BJ (cell line): ENCODE measurements at regions not wholly inside any gene's neighbourhood (a gene's known extent, or its start where the extent isn't known, plus 50 kb on each side); places are given as distances from the start of the nearest gene placed in this dataset.

Experiments used
- CTCF ChIA-PET: fragments of 350-600 bp; formaldehyde crosslinking; extraction: SDS; loops from one replicate; lab custom pipeline; 2021; ENCODE audit warnings: antibody characterized with exemption, inconsistent platforms; lab: Yijun Ruan, JAX
- POLR2A ChIA-PET: fragments of 300-600 bp; sonication (Branson Sonifier 250); formaldehyde crosslinking; extraction: SDS; loops from one replicate; lab custom pipeline; 2021; ENCODE audit warnings: antibody characterized with exemption; lab: Charles Lee
- DNase-seq: peaks from one replicate; pipeline ENCODE4 v3.0.0-alpha.2; 2011; ENCODE audit warnings: low read depth
- H3K27me3 ChIP-seq: 2 replicates; pipeline ENCODE4 v1.6.0; 2011; ENCODE audit warnings: low read length; ENCODE audit not compliant: control insufficient read depth, insufficient read depth
- H3K36me3 ChIP-seq: 2 replicates; pipeline ENCODE4 v1.5.1; 2011; ENCODE audit warnings: low read length; ENCODE audit not compliant: control insufficient read depth, insufficient read depth
- H3K4me3 ChIP-seq: 2 replicates; pipeline ENCODE4 v1.5.1; 2011; ENCODE audit warnings: low read depth, mild to moderate bottlenecking, control low read depth, low read length
- CTCF ChIP-seq: IDR thresholded peaks from 2 replicates; pipeline ENCODE4 v1.5.1; 2011; ENCODE audit warnings: low read depth, mild to moderate bottlenecking, control low read depth, inconsistent platforms, low read length, moderate library complexity; ENCODE audit not compliant: insufficient read depth

GRCh38 chrX:124836786-124837185 lies 482.9 kb upstream of the TEX13C start:
- CTCF ChIA-PET, result no interaction called here

GRCh38 chrX:124842205-124842604 lies 477.5 kb upstream of the TEX13C start:
- H3K36me3 ChIP-seq, result no peaks in the 10 kb centered on the region
- CTCF ChIA-PET, result no interaction called here

More at GRCh38 chrX:124836786-124837185, 482.9 kb upstream of the TEX13C start:
- no peaks in the 10 kb centered on the region for H3K36me3 ChIP-seq
- no peaks in the 10 kb centered on the region for H3K27me3 ChIP-seq
- no peak for TF ChIP-seq CTCF
- no peak for DNase-seq
- H3K4me3 ChIP-seq, result no peak overlapping the region
- POLR2A ChIA-PET, result no interaction called here

GRCh38 chrX:124860736-124861135 lies 458.9 kb upstream of the TEX13C start:
- Histone ChIP-seq H3K4me3 (no peak overlapping the region), H3K36me3 (no peaks in the 10 kb centered on the region), H3K27me3 (no peaks in the 10 kb centered on the region)
- no peak for TF ChIP-seq CTCF
- ChIA-PET POLR2A (no interaction called here), CTCF (no interaction called here)
- DNase-seq, result no peak

More at GRCh38 chrX:124842205-124842604, 477.5 kb upstream of the TEX13C start:
- no peak for DNase-seq
- H3K27me3 ChIP-seq, result no peaks in the 10 kb centered on the region
- no peak overlapping the region for H3K4me3 ChIP-seq
- TF ChIP-seq CTCF, result no peak
- POLR2A ChIA-PET, result no interaction called here

- H3K27me3 ChIP-seq, result no peaks in the 10 kb centered on the region
- POLR2A ChIA-PET, result no interaction called here
These were observed 457.4 kb upstream of the TEX13C start for GRCh38 chrX:124862301-124862700.

GRCh38 chrX:124863303-124863702 lies 456.4 kb upstream of the TEX13C start:
- no peaks in the 10 kb centered on the region for H3K27me3 ChIP-seq
- DNase-seq, result no peak
- CTCF ChIA-PET, result no interaction called here
- POLR2A ChIA-PET, result no interaction called here
- H3K4me3 ChIP-seq, result no peak overlapping the region
- TF ChIP-seq CTCF, result no peak
- H3K36me3 ChIP-seq, result no peaks in the 10 kb centered on the region

More at GRCh38 chrX:124862301-124862700, 457.4 kb upstream of the TEX13C start:
- no peak for TF ChIP-seq CTCF
- CTCF ChIA-PET, result no interaction called here
- H3K36me3 ChIP-seq, result no peaks in the 10 kb centered on the region
- no peak overlapping the region for H3K4me3 ChIP-seq
- no peak for DNase-seq
